Thoracic aorta (tissue), 2 donors: ENCODE measurements at regions not wholly inside any gene's neighbourhood (a gene's known extent, or its start where the extent isn't known, plus 50 kb on each side); places are given as distances from the start of the nearest gene placed in this dataset.
"Not testable (repeated sequence)": the region's sequence is repeated elsewhere in the genome, so short reads cannot be mapped to it uniquely, and the experiment has no call there.

ENCODE experiments used
- ATAC-seq: fragments of 150-250 bp; one replicate; pipeline ENCODE4 v1.8.0; 2017; ENCODE audit warnings: low read depth; ENCODE audit not compliant: insufficient number of reproducible peaks, low FRiP score
- DNase-seq: peaks from one replicate; pipeline ENCODE4 v3.0.0-alpha.2; 2020; ENCODE audit warnings: low spot score
- H3K27ac ChIP-seq, 2 donors: fragments of 200-600 bp; sonication (generic); 1 replicate in 1 of 2; 2 replicates in 1 of 2; pipeline ENCODE4 v1.5.1; 2016; ENCODE audit warnings: mild to moderate bottlenecking in 2 of 2, moderate library complexity in 2 of 2
- H3K27me3 ChIP-seq: fragments of 200-600 bp; sonication (generic); replicated peaks from 2 replicates; pipeline ENCODE4 v1.6.0; 2016; ENCODE audit warnings: mild to moderate bottlenecking; ENCODE audit not compliant: insufficient read depth
- H3K36me3 ChIP-seq: fragments of 200-600 bp; sonication (generic); one replicate; pipeline ENCODE4 v1.5.1; 2016
- H3K4me1 ChIP-seq, 2 donors: fragments of 200-600 bp; sonication (generic); 1 replicate in 1 of 2; 2 replicates in 1 of 2; pipeline versions ENCODE4 v1.5.1 to v1.6.0; 2016; ENCODE audit warnings: low read depth in 2 of 2, mild to moderate bottlenecking in 1 of 2; ENCODE audit not compliant: control insufficient read depth in 1 of 2
- H3K4me3 ChIP-seq: fragments of 200-600 bp; sonication (generic); 2 replicates; pipeline ENCODE4 v1.5.1; 2016; ENCODE audit warnings: mild to moderate bottlenecking
- H3K9me3 ChIP-seq: fragments of 200-600 bp; sonication (generic); 2 replicates; pipeline ENCODE4 v1.5.1; 2016
- CTCF ChIP-seq: fragments of 200-600 bp; sonication (generic); IDR thresholded peaks from one replicate; pipeline ENCODE4 v1.5.1; 2019; ENCODE audit warnings: antibody characterized with exemption

GRCh38 chr1:218518216-218518740, 173.1 kb downstream of the TGFB2 start:
- DNase-seq (no peak), ATAC-seq (no peak)
- Histone ChIP-seq H3K36me3 (no peaks in the 10 kb centered on the region), H3K4me3 (no peak overlapping the region), H3K27me3 (no peaks in the 10 kb centered on the region), H3K4me1 (no peaks in the 10 kb centered on the region), H3K27ac (no peak overlapping the region), H3K9me3 (no peaks in the 10 kb centered on the region)
- no peak for TF ChIP-seq CTCF

GRCh38 chr1:218520646-218521045, 175.5 kb downstream of the TGFB2 start:
- not testable (repeated sequence) for H3K27me3 ChIP-seq, H3K27ac ChIP-seq, H3K4me1 ChIP-seq, H3K9me3 ChIP-seq, H3K36me3 ChIP-seq, DNase-seq, H3K4me3 ChIP-seq, ATAC-seq

- H3K27ac ChIP-seq: no peak overlapping the region
- ATAC-seq (peak; percentile 55), DNase-seq (peak; percentile 32)
- H3K4me1 ChIP-seq: no peaks in the 10 kb centered on the region
- no peaks in the 10 kb centered on the region for H3K9me3 ChIP-seq
- no peaks in the 10 kb centered on the region for H3K27me3 ChIP-seq
- no peaks in the 10 kb centered on the region for H3K36me3 ChIP-seq
- peak; percentile 78 for TF ChIP-seq CTCF
- H3K4me3 ChIP-seq: no peak overlapping the region
These were observed 176.5 kb downstream of the TGFB2 start for GRCh38 chr1:218521414-218522169.

GRCh38 chr1:218524526-218524925, 179.4 kb downstream of the TGFB2 start:
- no peaks in the 10 kb centered on the region for H3K4me1 ChIP-seq
- DNase-seq (no peak), ATAC-seq (no peak)
- H3K27me3 ChIP-seq: no peaks in the 10 kb centered on the region
- no peaks in the 10 kb centered on the region for H3K9me3 ChIP-seq
- no peak for TF ChIP-seq CTCF
- H3K36me3 ChIP-seq: no peaks in the 10 kb centered on the region
- H3K27ac ChIP-seq: no peak overlapping the region
- no peak overlapping the region for H3K4me3 ChIP-seq

- no peak for ATAC-seq
- Histone ChIP-seq H3K4me3 (no peak overlapping the region), H3K27me3 (no peaks in the 10 kb centered on the region), H3K36me3 (no peaks in the 10 kb centered on the region), H3K4me1 (no peaks in the 10 kb centered on the region), H3K9me3 (no peaks in the 10 kb centered on the region), H3K27ac (no peak overlapping the region)
- TF ChIP-seq CTCF: no peak
- no peak for DNase-seq
These were observed 179.9 kb downstream of the TGFB2 start for GRCh38 chr1:218525031-218525430.
